ENCODE measurements at regions not wholly inside any gene's neighbourhood (a gene's known extent, or its start where the extent isn't known, plus 50 kb on each side); places are given as distances from the start of the nearest gene placed in this dataset.
"Not testable (repeated sequence)": the region's sequence is repeated elsewhere in the genome, so short reads cannot be mapped to it uniquely, and the experiment has no call there.

DNA sequence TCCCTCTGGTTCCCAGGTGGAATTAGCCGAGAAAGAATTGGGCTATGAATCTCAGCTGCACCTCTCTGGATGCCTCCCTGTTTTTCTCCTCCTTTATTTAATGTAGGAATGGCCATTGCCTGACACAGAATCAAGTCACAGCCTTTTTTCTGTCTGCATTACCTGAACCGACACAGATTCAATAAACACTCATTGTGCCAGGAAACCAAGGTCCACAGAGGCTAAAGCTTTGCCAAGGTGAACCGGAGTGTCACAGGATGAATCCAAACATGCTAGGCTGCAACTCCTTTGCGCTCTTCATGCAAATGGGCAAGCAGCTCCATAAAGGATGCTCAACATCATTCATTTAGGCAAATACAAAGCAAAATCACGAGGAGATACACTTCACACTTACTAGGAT, 199.8 kb upstream of the AGTR2 start:
- Histone ChIP-seq H3K9me3 (ENCODE audit: control insufficient read depth, low read length) (no peaks in the 10 kb centered on the region), H3K36me3 (ENCODE audit: control insufficient read depth, insufficient read depth, low read length) (no peaks in the 10 kb centered on the region), H3K9ac (ENCODE audit: extremely low read depth, low read length, poor library complexity, severe bottlenecking) (no peak overlapping the region), H3K4me1 (ENCODE audit: control insufficient read depth, insufficient read depth, low read length) (no peaks in the 10 kb centered on the region), H3K27ac (ENCODE audit: low read depth, low read length) (no peak overlapping the region), H3K4me3 (ENCODE audit: low read length) (no peak overlapping the region), H3K27me3 (ENCODE audit: control insufficient read depth, insufficient read depth, low read length, poor library complexity, severe bottlenecking) (no peaks in the 10 kb centered on the region)
- Mint-ChIP-seq H3K27me3 (ENCODE audit: insufficient read depth) (no peaks in the 10 kb centered on the region), H3K27ac (no peak overlapping the region), H3K4me1 (peaks cover 16% of the 10 kb centered on the region), H3K4me3 (no peak overlapping the region), H3K36me3 (ENCODE audit: low read depth) (peaks cover 15% of the 10 kb centered on the region), H3K9me3 (peaks cover 5% of the 10 kb centered on the region)
- TF ChIP-seq, protein P1, sequence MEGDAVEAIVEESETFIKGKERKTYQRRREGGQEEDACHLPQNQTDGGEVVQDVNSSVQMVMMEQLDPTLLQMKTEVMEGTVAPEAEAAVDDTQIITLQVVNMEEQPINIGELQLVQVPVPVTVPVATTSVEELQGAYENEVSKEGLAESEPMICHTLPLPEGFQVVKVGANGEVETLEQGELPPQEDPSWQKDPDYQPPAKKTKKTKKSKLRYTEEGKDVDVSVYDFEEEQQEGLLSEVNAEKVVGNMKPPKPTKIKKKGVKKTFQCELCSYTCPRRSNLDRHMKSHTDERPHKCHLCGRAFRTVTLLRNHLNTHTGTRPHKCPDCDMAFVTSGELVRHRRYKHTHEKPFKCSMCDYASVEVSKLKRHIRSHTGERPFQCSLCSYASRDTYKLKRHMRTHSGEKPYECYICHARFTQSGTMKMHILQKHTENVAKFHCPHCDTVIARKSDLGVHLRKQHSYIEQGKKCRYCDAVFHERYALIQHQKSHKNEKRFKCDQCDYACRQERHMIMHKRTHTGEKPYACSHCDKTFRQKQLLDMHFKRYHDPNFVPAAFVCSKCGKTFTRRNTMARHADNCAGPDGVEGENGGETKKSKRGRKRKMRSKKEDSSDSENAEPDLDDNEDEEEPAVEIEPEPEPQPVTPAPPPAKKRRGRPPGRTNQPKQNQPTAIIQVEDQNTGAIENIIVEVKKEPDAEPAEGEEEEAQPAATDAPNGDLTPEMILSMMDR (conservative IDR thresholded peaks at IDR 0.05) = no peak
- no peak for DNase-seq
- WGBS, 2 experiments (ENCODE audit: insufficient coverage in 1 of 2, insufficient read length in 1 of 2) = 80% methylated on average over 5 of the region's 5 CpGs; no CpG with 5 or more reads in 1 of the 2 experiments

DNA sequence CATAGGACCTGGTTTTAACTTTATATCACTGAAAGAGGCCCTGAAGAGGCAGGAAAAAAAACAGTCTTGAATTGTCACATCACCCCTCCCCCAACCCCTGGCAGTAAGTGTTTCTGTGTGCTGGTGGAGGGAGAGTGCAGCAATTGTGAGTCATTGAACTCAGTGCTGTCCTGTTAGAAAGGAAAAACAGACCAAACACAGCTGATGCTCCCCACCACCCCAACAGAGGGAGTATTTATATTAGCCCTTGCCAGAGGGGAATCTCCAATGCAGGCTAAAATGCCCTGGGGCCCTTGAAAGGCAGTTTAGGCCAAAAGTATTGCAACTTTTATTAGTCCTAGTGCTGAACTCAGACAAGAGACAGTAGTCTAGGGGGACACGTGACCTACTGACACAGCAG, 197.8 kb upstream of the AGTR2 start:
- Histone ChIP-seq H3K36me3 (ENCODE audit: control insufficient read depth, insufficient read depth, low read length) (no peaks in the 10 kb centered on the region), H3K27me3 (ENCODE audit: control insufficient read depth, insufficient read depth, low read length, poor library complexity, severe bottlenecking) (no peaks in the 10 kb centered on the region), H3K27ac (ENCODE audit: low read depth, low read length) (no peak overlapping the region), H3K9ac (ENCODE audit: extremely low read depth, low read length, poor library complexity, severe bottlenecking) (no peak overlapping the region), H3K9me3 (ENCODE audit: control insufficient read depth, low read length) (no peaks in the 10 kb centered on the region), H3K4me1 (ENCODE audit: control insufficient read depth, insufficient read depth, low read length) (no peaks in the 10 kb centered on the region), H3K4me3 (ENCODE audit: low read length) (no peak overlapping the region)
- no peak for DNase-seq
- no peaks in the 10 kb centered on the region for H3K9me3 Mint-ChIP-seq
- no peak overlapping the region for H3K4me3 Mint-ChIP-seq
- no peaks in the 10 kb centered on the region for H3K36me3 Mint-ChIP-seq (ENCODE audit: low read depth)
- H3K4me1 Mint-ChIP-seq = peaks cover 13% of the 10 kb centered on the region
- peaks cover 4% of the 10 kb centered on the region for H3K27me3 Mint-ChIP-seq (ENCODE audit: insufficient read depth)
- TF ChIP-seq, protein P1 (conservative IDR thresholded peaks at IDR 0.05) = no peak
- H3K27ac Mint-ChIP-seq = no peak overlapping the region
- WGBS, 2 experiments (ENCODE audit: insufficient coverage in 1 of 2, insufficient read length in 1 of 2) = 56% methylated on average over 1 of the region's 1 CpG; no CpG with 5 or more reads in 1 of the 2 experiments

DNA sequence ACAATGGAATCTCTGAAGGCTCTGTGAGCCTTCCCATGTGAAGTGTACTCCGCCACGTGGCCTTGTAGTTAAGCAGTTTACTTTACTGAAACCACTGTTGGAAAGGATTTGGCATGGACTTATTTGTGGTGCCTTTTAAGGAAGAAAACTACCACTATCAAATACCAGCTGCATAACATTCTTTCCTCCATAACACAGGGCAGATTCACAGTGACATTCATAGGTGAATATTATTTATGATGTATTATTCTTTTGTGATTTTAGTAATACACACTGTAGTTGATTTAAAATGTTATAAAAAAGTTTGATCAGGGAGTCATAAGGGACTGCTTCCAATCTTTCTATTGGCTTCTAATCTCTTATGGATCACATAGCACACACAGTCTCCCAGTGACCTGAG, 192.5 kb upstream of the AGTR2 start:
- no peak for DNase-seq
- Histone ChIP-seq H3K27me3 (ENCODE audit: control insufficient read depth, insufficient read depth, low read length, poor library complexity, severe bottlenecking) (no peaks in the 10 kb centered on the region), H3K9ac (ENCODE audit: extremely low read depth, low read length, poor library complexity, severe bottlenecking) (no peak overlapping the region), H3K4me1 (ENCODE audit: control insufficient read depth, insufficient read depth, low read length) (no peaks in the 10 kb centered on the region), H3K36me3 (ENCODE audit: control insufficient read depth, insufficient read depth, low read length) (no peaks in the 10 kb centered on the region), H3K27ac (ENCODE audit: low read depth, low read length) (no peak overlapping the region), H3K4me3 (ENCODE audit: low read length) (no peak overlapping the region), H3K9me3 (ENCODE audit: control insufficient read depth, low read length) (no peaks in the 10 kb centered on the region)
- H3K27me3 Mint-ChIP-seq (ENCODE audit: insufficient read depth) = peaks cover 4% of the 10 kb centered on the region
- H3K9me3 Mint-ChIP-seq = no peaks in the 10 kb centered on the region
- TF ChIP-seq, protein P1 (conservative IDR thresholded peaks at IDR 0.05) = no peak
- peaks cover 9% of the 10 kb centered on the region for H3K4me1 Mint-ChIP-seq
- H3K4me3 Mint-ChIP-seq = no peak overlapping the region
- H3K27ac Mint-ChIP-seq = no peak overlapping the region
- no peaks in the 10 kb centered on the region for H3K36me3 Mint-ChIP-seq (ENCODE audit: low read depth)
- no CpG with 5 or more reads among the region's 2 CpGs for WGBS, 2 experiments (ENCODE audit: insufficient coverage in 1 of 2, insufficient read length in 1 of 2)

DNA sequence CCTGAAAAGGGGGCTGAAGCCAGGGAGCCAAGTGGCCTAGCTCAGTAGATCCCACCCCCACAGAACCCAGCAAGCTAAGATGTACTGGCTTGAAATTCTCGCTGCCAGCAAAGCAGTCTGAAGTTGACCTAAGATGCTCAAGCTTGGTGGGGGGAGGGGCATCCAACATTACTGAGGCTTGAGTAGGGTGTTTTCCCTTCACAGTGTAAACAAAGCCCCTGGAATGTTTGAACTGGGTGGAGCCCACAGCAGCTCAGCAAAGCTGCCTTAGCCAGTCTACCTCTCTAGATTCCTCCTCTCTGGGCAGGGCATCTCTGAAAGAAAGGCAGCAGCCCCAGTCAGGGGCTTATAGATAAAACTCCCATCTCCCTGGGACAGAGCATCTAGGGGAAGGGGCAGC, 187.4 kb upstream of the AGTR2 start:
- 100% methylated on average over 1 of the region's 1 CpG; no CpG with 5 or more reads in 1 of the 2 experiments for WGBS, 2 experiments (ENCODE audit: insufficient coverage in 1 of 2, insufficient read length in 1 of 2)
- H3K9me3 Mint-ChIP-seq = peaks cover 37% of the 10 kb centered on the region
- not testable (repeated sequence) for H3K36me3 Mint-ChIP-seq (ENCODE audit: low read depth)

DNA sequence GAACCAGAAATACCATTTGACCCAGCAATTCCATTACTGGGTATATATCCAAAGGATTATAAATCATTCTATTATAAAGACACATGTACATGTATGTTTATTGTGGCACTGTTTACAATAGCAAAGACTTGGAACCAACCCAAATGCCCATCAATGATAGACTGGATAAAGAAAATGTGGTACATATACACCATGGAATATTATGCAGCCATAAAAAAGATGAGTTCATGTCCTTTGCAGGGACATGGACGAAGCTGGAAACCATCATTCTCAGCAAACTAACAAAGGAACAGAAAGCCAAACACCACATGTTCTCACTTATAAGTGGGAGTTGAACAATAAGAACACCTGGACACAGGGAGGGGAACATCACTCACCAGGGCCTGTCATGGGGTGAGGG, 183.1 kb upstream of the AGTR2 start:
- not testable (repeated sequence) for H3K9me3 ChIP-seq (ENCODE audit: control insufficient read depth, low read length); H3K9ac ChIP-seq (ENCODE audit: extremely low read depth, low read length, poor library complexity, severe bottlenecking); H3K4me3 Mint-ChIP-seq; H3K27me3 ChIP-seq (ENCODE audit: control insufficient read depth, insufficient read depth, low read length, poor library complexity, severe bottlenecking); DNase-seq; H3K27me3 Mint-ChIP-seq (ENCODE audit: insufficient read depth); H3K27ac ChIP-seq (ENCODE audit: low read depth, low read length); H3K36me3 Mint-ChIP-seq (ENCODE audit: low read depth); H3K4me3 ChIP-seq (ENCODE audit: low read length); H3K27ac Mint-ChIP-seq; H3K4me1 ChIP-seq (ENCODE audit: control insufficient read depth, insufficient read depth, low read length); H3K36me3 ChIP-seq (ENCODE audit: control insufficient read depth, insufficient read depth, low read length)
- no CpG with 5 or more reads among the region's 1 CpG for whole genome bisulfite sequencing, 2 experiments (ENCODE audit: insufficient coverage in 1 of 2, insufficient read length in 1 of 2)
- Mint-ChIP-seq H3K9me3 (peaks cover 37% of the 10 kb centered on the region), H3K4me1 (peaks cover 29% of the 10 kb centered on the region)

More for the DNA sequence above, 187.4 kb upstream of the AGTR2 start:
- not testable (repeated sequence) for H3K4me3 Mint-ChIP-seq; H3K27ac ChIP-seq (ENCODE audit: low read depth, low read length); H3K36me3 ChIP-seq (ENCODE audit: control insufficient read depth, insufficient read depth, low read length); H3K4me3 ChIP-seq (ENCODE audit: low read length); H3K9ac ChIP-seq (ENCODE audit: extremely low read depth, low read length, poor library complexity, severe bottlenecking); H3K27me3 ChIP-seq (ENCODE audit: control insufficient read depth, insufficient read depth, low read length, poor library complexity, severe bottlenecking); H3K27ac Mint-ChIP-seq; H3K4me1 ChIP-seq (ENCODE audit: control insufficient read depth, insufficient read depth, low read length); H3K9me3 ChIP-seq (ENCODE audit: control insufficient read depth, low read length); H3K27me3 Mint-ChIP-seq (ENCODE audit: insufficient read depth)
- H3K4me1 Mint-ChIP-seq = peaks cover 16% of the 10 kb centered on the region
- DNase-seq = peak; percentile 85

All from endodermal cell (in vitro differentiated cells).